A549 (cell line): ENCODE measurements at regions not wholly inside any gene's neighbourhood (a gene's known extent, or its start where the extent isn't known, plus 50 kb on each side); places are given as distances from the start of the nearest gene placed in this dataset.

Source experiments
- TF ChIP-seq, protein P1 (sequence below): fragments of >200 bp; sonication (Bioruptor Twin); formaldehyde crosslinking; IDR thresholded peaks from 3 replicates; pipeline ENCODE4 v1.5.1; 2016
- TF ChIP-seq, protein P2 (sequence below): fragments of 200-600 bp; sonication (generic); IDR thresholded peaks from 2 replicates; pipeline ENCODE4 v1.6.1; 2016; ENCODE audit warnings: antibody characterized with exemption, mild to moderate bottlenecking, moderate library complexity

DNA sequence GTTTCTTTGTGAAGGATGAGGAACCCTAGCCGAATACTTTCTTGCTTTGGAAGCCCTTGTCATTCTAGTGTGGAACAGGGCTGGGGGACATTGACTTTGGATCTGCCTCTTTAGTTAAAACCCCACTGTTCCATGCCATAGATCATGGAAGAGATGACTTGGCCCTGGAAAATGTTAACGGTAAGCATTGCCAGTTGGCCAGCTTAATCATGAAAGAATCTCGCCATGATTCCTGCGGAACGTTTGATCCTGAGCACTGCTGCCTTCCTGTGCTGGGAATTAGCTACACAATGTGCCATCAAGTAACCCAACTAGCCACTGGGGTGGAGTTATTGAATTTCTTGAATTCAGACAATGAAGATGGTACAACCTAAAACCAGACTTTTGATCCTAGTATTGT is 177.6 kb upstream of the FZD8 start:
- TF ChIP-seq, protein P1, sequence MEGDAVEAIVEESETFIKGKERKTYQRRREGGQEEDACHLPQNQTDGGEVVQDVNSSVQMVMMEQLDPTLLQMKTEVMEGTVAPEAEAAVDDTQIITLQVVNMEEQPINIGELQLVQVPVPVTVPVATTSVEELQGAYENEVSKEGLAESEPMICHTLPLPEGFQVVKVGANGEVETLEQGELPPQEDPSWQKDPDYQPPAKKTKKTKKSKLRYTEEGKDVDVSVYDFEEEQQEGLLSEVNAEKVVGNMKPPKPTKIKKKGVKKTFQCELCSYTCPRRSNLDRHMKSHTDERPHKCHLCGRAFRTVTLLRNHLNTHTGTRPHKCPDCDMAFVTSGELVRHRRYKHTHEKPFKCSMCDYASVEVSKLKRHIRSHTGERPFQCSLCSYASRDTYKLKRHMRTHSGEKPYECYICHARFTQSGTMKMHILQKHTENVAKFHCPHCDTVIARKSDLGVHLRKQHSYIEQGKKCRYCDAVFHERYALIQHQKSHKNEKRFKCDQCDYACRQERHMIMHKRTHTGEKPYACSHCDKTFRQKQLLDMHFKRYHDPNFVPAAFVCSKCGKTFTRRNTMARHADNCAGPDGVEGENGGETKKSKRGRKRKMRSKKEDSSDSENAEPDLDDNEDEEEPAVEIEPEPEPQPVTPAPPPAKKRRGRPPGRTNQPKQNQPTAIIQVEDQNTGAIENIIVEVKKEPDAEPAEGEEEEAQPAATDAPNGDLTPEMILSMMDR, result no peak
- TF ChIP-seq, protein P2, sequence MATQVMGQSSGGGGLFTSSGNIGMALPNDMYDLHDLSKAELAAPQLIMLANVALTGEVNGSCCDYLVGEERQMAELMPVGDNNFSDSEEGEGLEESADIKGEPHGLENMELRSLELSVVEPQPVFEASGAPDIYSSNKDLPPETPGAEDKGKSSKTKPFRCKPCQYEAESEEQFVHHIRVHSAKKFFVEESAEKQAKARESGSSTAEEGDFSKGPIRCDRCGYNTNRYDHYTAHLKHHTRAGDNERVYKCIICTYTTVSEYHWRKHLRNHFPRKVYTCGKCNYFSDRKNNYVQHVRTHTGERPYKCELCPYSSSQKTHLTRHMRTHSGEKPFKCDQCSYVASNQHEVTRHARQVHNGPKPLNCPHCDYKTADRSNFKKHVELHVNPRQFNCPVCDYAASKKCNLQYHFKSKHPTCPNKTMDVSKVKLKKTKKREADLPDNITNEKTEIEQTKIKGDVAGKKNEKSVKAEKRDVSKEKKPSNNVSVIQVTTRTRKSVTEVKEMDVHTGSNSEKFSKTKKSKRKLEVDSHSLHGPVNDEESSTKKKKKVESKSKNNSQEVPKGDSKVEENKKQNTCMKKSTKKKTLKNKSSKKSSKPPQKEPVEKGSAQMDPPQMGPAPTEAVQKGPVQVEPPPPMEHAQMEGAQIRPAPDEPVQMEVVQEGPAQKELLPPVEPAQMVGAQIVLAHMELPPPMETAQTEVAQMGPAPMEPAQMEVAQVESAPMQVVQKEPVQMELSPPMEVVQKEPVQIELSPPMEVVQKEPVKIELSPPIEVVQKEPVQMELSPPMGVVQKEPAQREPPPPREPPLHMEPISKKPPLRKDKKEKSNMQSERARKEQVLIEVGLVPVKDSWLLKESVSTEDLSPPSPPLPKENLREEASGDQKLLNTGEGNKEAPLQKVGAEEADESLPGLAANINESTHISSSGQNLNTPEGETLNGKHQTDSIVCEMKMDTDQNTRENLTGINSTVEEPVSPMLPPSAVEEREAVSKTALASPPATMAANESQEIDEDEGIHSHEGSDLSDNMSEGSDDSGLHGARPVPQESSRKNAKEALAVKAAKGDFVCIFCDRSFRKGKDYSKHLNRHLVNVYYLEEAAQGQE, result no peak
